Endodermal cell (in vitro differentiated cells): ENCODE measurements at regions not wholly inside any gene's neighbourhood (a gene's known extent, or its start where the extent isn't known, plus 50 kb on each side); places are given as distances from the start of the nearest gene placed in this dataset.

Experiments
- DNase-seq: peaks from one replicate; pipeline ENCODE4 v3.0.0-alpha.2; 2017
- H3K27ac ChIP-seq: 2 replicates; pipeline ENCODE4 v1.5.1; 2013; ENCODE audit warnings: mild to moderate bottlenecking, low read depth, low read length, moderate library complexity
- H3K27me3 ChIP-seq: 2 replicates; pipeline ENCODE4 v1.6.1; 2013; ENCODE audit warnings: mild to moderate bottlenecking, low read length, moderate library complexity; ENCODE audit not compliant: insufficient read depth, control insufficient read depth, poor library complexity, severe bottlenecking
- H3K36me3 ChIP-seq: 2 replicates; pipeline ENCODE4 v1.7.0; 2013; ENCODE audit warnings: mild to moderate bottlenecking, low read length, moderate library complexity; ENCODE audit not compliant: control insufficient read depth, insufficient read depth
- H3K4me1 ChIP-seq: one replicate; pipeline ENCODE4 v1.7.0; 2013; ENCODE audit warnings: low read length; ENCODE audit not compliant: control insufficient read depth, insufficient read depth
- H3K4me3 ChIP-seq: 2 replicates; pipeline ENCODE4 v1.5.1; 2013; ENCODE audit warnings: mild to moderate bottlenecking, low read length, moderate library complexity
- H3K9ac ChIP-seq: 2 replicates; pipeline ENCODE4 v1.6.1; 2013; ENCODE audit warnings: mild to moderate bottlenecking, low read length, moderate library complexity; ENCODE audit not compliant: poor library complexity, severe bottlenecking; ENCODE audit errors: extremely low read depth
- H3K9me3 ChIP-seq: 2 replicates; pipeline ENCODE4 v1.6.1; 2013; ENCODE audit warnings: mild to moderate bottlenecking, low read length, moderate library complexity; ENCODE audit not compliant: control insufficient read depth
- H3K27ac Mint-ChIP-seq: 2 replicates; pipeline ENCODE4 v1.8.0; 2020; ENCODE audit warnings: mixed read lengths
- H3K27me3 Mint-ChIP-seq: 2 replicates; pipeline ENCODE4 v1.8.0; 2021; ENCODE audit warnings: mild to moderate bottlenecking, mixed read lengths; ENCODE audit not compliant: insufficient read depth
- H3K36me3 Mint-ChIP-seq: 2 replicates; pipeline ENCODE4 v1.8.0; 2020; ENCODE audit warnings: low read depth, mixed read lengths
- H3K4me1 Mint-ChIP-seq: 2 replicates; pipeline ENCODE4 v1.8.0; 2020; ENCODE audit warnings: mixed read lengths
- H3K4me3 Mint-ChIP-seq: 2 replicates; pipeline ENCODE4 v1.8.0; 2020; ENCODE audit warnings: mild to moderate bottlenecking, moderate library complexity, mixed read lengths
- H3K9me3 Mint-ChIP-seq: 2 replicates; pipeline ENCODE4 v1.8.0; 2020; ENCODE audit warnings: mild to moderate bottlenecking, mixed read lengths
- WGBS, 2 experiments: methylation state at CpG; one replicate each; pipeline versions ENCODE4 v1.1.5 to v1.1.7; 2013; ENCODE audit warnings: missing lambda C conversion rate in 2 of 2, mixed read lengths in 1 of 2; ENCODE audit not compliant: insufficient coverage in 1 of 2, insufficient read length in 1 of 2; 5-methylcytosine and 5-hydroxymethylcytosine counted together
- TF ChIP-seq, protein P1 (sequence below): fragments of 200-600 bp; sonication (generic); conservative IDR thresholded peaks from 2 replicates; pipeline ENCODE4 v1.5.0; 2021; ENCODE audit warnings: antibody characterized with exemption, mild to moderate bottlenecking

DNA sequence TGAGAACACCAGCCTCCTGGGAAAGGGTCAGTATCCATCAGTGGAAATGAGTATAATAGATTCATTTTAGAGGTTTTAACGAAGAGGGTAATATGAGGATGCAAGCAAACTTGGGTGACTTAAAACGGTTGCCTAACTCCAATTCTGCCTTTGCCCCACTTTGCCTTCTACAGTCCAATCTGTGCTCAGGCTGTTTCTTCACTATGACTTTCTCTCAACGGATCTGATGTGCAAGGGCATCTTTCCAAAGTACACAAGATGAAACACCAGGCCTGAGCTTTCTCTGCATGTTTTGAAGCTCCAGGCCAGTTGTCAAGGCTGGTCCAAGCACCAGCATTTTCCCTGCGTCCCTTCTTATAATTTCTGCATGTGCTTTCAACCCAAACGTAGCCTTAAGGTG lies 68.0 kb upstream of the TMEM164 start:
- Histone ChIP-seq H3K4me1 (no peaks in the 10 kb centered on the region), H3K36me3 (no peaks in the 10 kb centered on the region), H3K9me3 (no peaks in the 10 kb centered on the region), H3K4me3 (no peak overlapping the region), H3K27ac (no peak overlapping the region), H3K9ac (no peak overlapping the region), H3K27me3 (no peaks in the 10 kb centered on the region)
- H3K9me3 Mint-ChIP-seq: no peaks in the 10 kb centered on the region
- TF ChIP-seq, protein P1, sequence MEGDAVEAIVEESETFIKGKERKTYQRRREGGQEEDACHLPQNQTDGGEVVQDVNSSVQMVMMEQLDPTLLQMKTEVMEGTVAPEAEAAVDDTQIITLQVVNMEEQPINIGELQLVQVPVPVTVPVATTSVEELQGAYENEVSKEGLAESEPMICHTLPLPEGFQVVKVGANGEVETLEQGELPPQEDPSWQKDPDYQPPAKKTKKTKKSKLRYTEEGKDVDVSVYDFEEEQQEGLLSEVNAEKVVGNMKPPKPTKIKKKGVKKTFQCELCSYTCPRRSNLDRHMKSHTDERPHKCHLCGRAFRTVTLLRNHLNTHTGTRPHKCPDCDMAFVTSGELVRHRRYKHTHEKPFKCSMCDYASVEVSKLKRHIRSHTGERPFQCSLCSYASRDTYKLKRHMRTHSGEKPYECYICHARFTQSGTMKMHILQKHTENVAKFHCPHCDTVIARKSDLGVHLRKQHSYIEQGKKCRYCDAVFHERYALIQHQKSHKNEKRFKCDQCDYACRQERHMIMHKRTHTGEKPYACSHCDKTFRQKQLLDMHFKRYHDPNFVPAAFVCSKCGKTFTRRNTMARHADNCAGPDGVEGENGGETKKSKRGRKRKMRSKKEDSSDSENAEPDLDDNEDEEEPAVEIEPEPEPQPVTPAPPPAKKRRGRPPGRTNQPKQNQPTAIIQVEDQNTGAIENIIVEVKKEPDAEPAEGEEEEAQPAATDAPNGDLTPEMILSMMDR: no peak
- no peak overlapping the region for H3K4me3 Mint-ChIP-seq
- no peaks in the 10 kb centered on the region for H3K4me1 Mint-ChIP-seq
- WGBS, 2 experiments: 87 to 100% methylated on average over 3 to 5 of the region's 5 CpGs
- H3K36me3 Mint-ChIP-seq: no peaks in the 10 kb centered on the region
- H3K27me3 Mint-ChIP-seq: peaks cover 3% of the 10 kb centered on the region
- DNase-seq: no peak
- H3K27ac Mint-ChIP-seq: no peak overlapping the region

DNA sequence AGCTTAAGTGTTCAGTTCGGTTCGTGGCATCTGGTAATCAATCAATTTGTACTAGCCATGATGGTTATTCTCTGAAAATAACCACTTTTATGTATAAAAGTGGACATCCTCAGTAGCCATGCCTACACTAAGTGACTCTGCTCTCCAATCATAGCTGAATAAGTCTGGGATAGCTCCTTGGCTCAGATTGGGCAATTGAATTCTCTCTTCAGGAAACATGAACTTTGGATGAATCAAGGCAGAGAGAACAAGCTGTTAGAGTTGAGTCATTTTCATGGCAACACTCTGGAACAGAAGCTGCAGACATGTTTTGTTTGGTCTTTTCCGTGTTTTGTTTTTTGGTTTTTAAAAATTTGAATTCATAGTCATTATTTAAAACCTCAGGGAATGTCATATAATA lies 66.8 kb upstream of the TMEM164 start:
- no peak overlapping the region for H3K4me3 Mint-ChIP-seq
- no peaks in the 10 kb centered on the region for H3K4me1 Mint-ChIP-seq
- Histone ChIP-seq H3K9me3 (no peaks in the 10 kb centered on the region), H3K36me3 (no peaks in the 10 kb centered on the region), H3K4me1 (no peaks in the 10 kb centered on the region), H3K27ac (no peak overlapping the region), H3K27me3 (no peaks in the 10 kb centered on the region), H3K9ac (no peak overlapping the region), H3K4me3 (no peak overlapping the region)
- no peaks in the 10 kb centered on the region for H3K36me3 Mint-ChIP-seq
- TF ChIP-seq, protein P1: no peak
- DNase-seq: no peak
- peaks cover 3% of the 10 kb centered on the region for H3K27me3 Mint-ChIP-seq
- H3K9me3 Mint-ChIP-seq: no peaks in the 10 kb centered on the region
- WGBS, 2 experiments: 92% methylated on average over 2 of the region's 3 CpGs; no CpG with 5 or more reads in 1 of the 2 experiments
- H3K27ac Mint-ChIP-seq: no peak overlapping the region

GRCh38 chrX:109936598-109936997 lies 66.3 kb upstream of the TMEM164 start:
- Histone ChIP-seq H3K27ac (no peak overlapping the region), H3K4me1 (no peaks in the 10 kb centered on the region), H3K27me3 (no peaks in the 10 kb centered on the region), H3K9ac (no peak overlapping the region), H3K9me3 (no peaks in the 10 kb centered on the region), H3K36me3 (no peaks in the 10 kb centered on the region), H3K4me3 (no peak overlapping the region)
- DNase-seq: no peak
- TF ChIP-seq, protein P1: no peak
- Mint-ChIP-seq H3K9me3 (no peaks in the 10 kb centered on the region), H3K27ac (no peak overlapping the region), H3K36me3 (no peaks in the 10 kb centered on the region), H3K27me3 (peaks cover 3% of the 10 kb centered on the region), H3K4me3 (no peak overlapping the region), H3K4me1 (no peaks in the 10 kb centered on the region)
- 95 to 100% methylated on average over 2 to 3 of the region's 4 CpGs for WGBS, 2 experiments
